HG03135 (cell line): ENCODE measurements at regions not wholly inside any gene's neighbourhood (a gene's known extent, or its start where the extent isn't known, plus 50 kb on each side); places are given as distances from the start of the nearest gene placed in this dataset.
"Not testable (repeated sequence)": the region's sequence is repeated elsewhere in the genome, so short reads cannot be mapped to it uniquely, and the experiment has no call there.

Experiments
- ATAC-seq: cut with Tn5 transposase; IDR thresholded peaks from one replicate; pipeline ENCODE4 v1.9.1; 2021; ENCODE audit warnings: mild to moderate bottlenecking, moderate library complexity; ENCODE audit not compliant: unreplicated experiment

- ATAC-seq = no peak
Measured at GRCh38 chr5:153350175-153350883, 140.1 kb upstream of the GRIA1 start.

- ATAC-seq = peak; percentile 76
Measured at GRCh38 chr5:153352685-153353219, 137.7 kb upstream of the GRIA1 start.

DNA sequence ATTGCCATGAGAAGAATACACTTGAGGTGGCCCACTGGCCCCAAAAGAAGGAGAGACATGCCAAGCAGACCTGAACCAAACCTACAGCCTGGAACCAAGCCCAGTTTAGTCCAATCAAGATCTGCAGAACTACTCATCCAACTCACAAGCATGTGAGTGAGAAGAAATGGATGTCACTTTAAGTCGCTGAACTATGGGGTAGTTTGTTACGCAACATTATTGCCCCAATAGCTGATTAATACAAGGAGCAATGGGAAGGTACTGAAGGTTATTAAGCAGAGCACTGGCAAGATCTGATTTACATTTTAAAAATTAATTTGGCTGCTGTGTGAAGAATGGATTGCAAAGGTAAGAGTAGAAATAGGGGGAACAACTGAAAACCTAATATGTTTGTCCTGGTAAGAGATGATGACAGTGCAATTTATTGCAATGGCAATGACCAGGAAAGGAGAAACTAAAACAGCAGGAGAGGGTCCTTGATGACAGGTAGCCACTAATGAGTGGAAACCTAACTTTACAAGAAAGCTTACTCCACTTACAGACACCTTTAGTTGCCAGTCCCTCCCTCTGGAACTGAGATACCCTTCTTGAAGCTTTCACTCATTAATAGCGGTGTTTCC, 132.9 kb upstream of the GRIA1 start:
- no peak for ATAC-seq

DNA sequence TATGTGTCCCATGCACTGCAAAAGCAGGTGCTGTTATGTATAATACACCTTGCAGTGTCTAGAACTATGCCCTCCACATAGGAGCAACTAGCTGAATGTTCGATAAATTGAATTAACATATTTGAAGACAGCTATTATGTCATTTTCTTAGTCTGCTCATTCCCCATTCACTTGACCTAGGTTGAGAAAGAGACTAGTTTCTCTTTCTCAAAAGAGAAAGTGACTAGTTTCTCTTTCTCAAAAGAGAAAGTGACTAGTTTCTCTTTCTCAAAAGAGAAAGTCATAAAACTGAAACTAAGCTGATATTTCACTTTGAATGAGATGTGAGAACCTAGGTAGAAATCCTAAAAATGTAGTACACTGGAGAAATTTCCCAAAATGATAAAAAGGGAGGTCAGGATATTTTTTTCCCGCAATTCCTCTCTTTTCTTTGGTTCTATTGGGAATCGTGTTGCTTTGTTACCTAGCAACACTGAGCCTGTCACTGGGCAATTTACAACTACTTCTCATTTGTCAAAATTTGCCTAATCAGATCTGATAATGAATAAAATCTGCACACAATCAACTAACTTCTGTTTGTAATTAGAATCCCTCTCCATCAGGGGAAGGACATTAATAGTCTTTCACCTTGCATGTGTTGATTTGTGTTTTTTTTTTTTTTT, 132.0 kb upstream of the GRIA1 start:
- ATAC-seq = peak; percentile 90

- no peak for ATAC-seq
Measured at GRCh38 chr5:153360860-153361259, 129.6 kb upstream of the GRIA1 start.

GRCh38 chr5:153361735-153362409, 128.6 kb upstream of the GRIA1 start:
- ATAC-seq = no peak

- ATAC-seq = peak; percentile 50
Measured at GRCh38 chr5:153365547-153365946, 124.9 kb upstream of the GRIA1 start.

GRCh38 chr5:153367466-153367865, 123.0 kb upstream of the GRIA1 start:
- no peak for ATAC-seq

DNA sequence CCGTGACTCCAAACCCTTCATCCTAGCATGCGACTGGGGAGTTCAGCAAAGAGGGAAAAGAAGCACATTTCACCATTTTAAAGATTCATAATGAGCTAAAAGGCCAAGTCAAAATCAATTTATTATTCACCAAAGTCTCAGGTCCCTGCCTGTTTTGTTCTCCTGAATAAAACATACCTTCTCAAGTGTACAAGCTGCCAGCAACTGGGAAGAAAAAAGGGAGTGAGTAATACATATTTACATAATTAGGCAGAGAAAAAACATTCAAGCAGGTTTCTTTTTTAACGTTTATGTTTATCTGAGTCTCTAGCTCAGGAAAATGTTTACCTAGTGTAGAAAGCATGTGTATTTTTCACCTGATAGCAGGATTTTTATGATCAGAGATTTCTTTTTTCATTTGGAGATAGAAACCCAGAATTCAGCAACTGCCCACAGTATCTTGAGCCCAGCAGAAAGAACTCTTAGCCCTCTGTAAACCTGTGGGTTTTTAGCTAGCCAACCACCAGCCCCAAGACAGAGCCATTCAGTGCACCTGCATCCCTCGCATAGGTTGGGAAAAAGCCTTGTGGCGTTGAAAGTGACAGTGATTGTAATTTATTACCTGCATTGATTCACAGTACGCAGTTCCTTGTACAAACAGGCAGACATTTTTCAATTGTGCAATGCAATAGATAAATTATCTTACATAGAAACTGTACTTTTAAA, 117.9 kb upstream of the GRIA1 start:
- no peak for ATAC-seq

GRCh38 chr5:153373130-153373498, 117.4 kb upstream of the GRIA1 start:
- no peak for ATAC-seq

DNA sequence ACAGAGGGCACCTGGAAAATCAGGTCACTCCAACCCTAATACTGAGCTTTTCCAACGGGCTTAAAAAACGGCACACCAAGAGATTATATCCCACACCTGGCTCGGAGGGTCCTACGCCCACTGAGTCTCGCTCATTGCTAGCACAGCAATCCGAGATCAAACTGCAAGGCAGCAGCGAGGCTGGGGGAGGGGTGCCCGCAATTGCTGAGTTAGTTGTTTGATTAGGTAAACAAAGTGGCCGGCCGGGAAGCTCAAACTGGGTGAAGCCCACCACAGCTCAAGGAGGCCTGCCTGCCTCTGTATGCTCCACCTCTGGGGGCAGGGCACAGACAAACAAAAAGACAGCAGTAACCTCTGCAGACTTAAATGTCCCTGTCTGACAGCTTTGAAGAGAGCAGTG, 108.8 kb upstream of the GRIA1 start:
- not testable (repeated sequence) for ATAC-seq

DNA sequence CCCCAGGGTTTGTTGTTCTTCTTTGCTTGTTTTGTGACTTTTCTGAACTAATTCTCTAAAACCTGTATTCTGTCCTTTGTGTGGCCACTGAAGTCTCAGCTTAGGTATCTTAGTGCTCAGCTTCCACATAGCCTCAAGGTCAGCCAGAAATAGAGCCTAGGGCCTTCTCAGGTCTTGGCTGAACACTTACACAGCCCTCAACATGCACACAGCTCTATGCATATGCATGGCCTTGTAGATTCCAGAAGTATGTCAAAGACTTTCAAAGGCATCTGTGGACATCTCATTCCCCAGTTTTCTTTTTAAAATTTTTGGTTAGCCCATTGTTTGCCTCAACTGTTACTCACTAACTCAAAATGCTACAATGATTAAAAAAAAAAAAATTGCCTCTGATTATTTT, 99.9 kb upstream of the GRIA1 start:
- ATAC-seq = no peak

DNA sequence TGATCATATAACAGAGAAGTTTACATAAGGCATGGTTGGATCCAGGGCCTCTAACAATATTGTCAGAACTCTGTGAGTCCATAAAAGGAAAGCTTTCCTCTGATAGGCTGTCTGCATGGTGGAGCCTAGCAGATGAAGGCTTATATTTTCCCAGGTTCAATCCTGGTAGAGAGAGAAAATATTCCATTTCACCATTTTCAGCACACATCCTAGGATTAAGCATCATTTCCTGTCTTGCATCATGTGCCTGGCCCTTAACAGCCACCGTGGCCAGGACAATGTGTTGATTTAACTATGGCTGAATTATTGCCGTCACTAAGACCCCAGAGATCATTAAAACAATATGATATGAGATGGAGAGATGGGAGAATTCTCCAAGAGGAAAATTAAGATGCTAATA, 90.9 kb upstream of the GRIA1 start:
- ATAC-seq = no peak

GRCh38 chr5:153400931-153401330, 89.5 kb upstream of the GRIA1 start:
- ATAC-seq = no peak

DNA sequence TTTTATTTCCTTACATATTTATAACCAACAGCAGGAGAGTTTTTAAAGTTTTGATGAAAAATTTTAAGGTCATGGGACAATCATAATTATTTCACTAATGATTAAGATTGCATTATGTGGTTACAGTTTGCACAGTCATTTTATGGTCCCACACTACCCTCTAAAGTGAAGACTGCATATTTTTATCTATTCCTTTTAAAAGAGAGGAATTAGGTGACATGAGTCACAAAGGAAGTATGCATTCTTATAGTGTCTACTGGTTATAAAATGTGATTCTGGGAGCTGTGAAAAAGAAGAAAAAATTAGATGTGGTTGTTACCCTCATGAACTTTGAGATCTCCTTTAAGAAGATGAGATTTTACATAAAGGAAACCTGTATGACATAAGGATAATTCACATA, 87.9 kb upstream of the GRIA1 start:
- no peak for ATAC-seq

DNA sequence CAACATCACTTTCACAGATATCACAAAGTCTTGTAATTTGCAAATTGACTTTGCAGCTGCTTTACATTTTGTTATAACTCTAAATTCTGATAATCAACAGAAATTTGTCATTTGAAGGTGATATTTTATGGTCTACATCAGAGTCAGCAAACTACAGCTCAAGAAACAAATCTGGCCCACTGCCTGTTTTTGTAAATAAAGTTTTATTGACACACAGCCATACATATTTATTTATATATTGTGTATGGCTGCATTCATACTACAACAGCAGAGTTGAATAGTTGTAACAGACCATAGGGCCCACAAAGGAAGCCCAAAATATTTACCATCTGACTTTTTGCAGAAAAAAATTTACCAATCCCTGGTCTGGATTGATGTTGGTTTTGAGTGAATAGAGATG, 87.0 kb upstream of the GRIA1 start:
- no peak for ATAC-seq

DNA sequence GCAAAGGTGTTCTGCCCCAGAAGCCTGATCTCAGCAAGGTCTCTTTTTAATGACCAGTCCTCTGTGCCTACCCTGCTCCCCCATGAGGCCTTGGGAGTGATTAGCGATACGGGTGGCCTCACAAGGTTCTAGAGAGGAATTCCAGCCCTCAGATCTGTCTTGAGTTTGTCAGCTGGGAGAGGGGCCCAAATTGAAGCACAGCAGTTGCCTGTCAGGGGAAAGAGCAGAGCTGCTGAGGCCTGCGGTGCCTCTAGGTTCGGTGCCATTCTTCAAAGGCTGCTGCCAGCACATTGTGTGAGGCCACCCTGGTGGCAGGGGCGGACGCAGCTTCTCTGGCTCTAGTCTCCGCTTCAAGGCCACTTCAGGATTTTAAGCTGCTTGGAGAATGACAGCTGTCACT, 85.7 kb upstream of the GRIA1 start:
- ATAC-seq = no peak

DNA sequence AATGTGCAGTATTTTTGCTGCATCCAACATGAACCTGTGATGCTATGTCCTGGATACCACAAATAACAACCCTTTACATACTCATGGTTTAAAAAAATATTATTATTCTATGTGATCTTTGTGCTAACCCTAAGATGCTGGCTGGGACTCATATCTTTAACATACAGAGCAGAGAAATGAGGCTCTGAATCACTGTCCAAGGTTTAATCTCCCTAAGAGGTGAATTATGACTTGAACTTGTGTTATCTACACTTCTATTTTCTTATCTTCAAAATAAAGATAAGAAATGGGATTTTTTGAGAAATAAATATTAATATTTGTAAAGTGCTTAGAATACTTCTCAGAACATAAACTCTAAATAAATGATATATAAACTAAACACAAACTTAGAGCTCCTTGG, 68.8 kb upstream of the GRIA1 start:
- no peak for ATAC-seq

GRCh38 chr5:153425914-153426313, 64.6 kb upstream of the GRIA1 start:
- ATAC-seq = no peak

GRCh38 chr5:153429761-153430380, 60.6 kb upstream of the GRIA1 start:
- ATAC-seq = no peak
